GM04503 (cell line): ENCODE measurements at regions not wholly inside any gene's neighbourhood (a gene's known extent, or its start where the extent isn't known, plus 50 kb on each side); places are given as distances from the start of the nearest gene placed in this dataset.
A peak's percentile ranks its signal among the peaks of the same experiment; 100 is the strongest.
"Not testable (repeated sequence)": the region's sequence is repeated elsewhere in the genome, so short reads cannot be mapped to it uniquely, and the experiment has no call there.

Experiments used
- DNase-seq: peaks from one replicate; pipeline ENCODE4 v3.0.0-alpha.2; 2012; ENCODE audit warnings: low read depth

GRCh38 chr5:97234380-97234779 lies 51.3 kb upstream of the RIOK2 start:
- not testable (repeated sequence) for DNase-seq

- DNase-seq, result no peak
Measured at GRCh38 chr5:97242341-97242740, 59.3 kb upstream of the RIOK2 start.

- no peak for DNase-seq
Measured at GRCh38 chr5:97243353-97243752, 60.3 kb upstream of the RIOK2 start.

GRCh38 chr5:97245386-97245785 lies 62.3 kb upstream of the RIOK2 start:
- DNase-seq, result no peak

GRCh38 chr5:97250113-97250512 lies 67.1 kb upstream of the RIOK2 start:
- DNase-seq, result no peak

- no peak for DNase-seq
Measured at GRCh38 chr5:97266076-97266475, 83.0 kb upstream of the RIOK2 start.

GRCh38 chr5:97266576-97266975 lies 83.5 kb upstream of the RIOK2 start:
- DNase-seq, result peak; percentile 25

GRCh38 chr5:97267767-97268166 lies 84.7 kb upstream of the RIOK2 start:
- no peak for DNase-seq

- no peak for DNase-seq
Measured at GRCh38 chr5:97276474-97277120, 93.5 kb upstream of the RIOK2 start.

GRCh38 chr5:97281257-97281656 lies 98.2 kb upstream of the RIOK2 start:
- no peak for DNase-seq

- peak; percentile 9 for DNase-seq
Measured at GRCh38 chr5:97297063-97297703, 114.1 kb upstream of the RIOK2 start.

- no peak for DNase-seq
Measured at GRCh38 chr5:97297704-97298091, 114.7 kb upstream of the RIOK2 start.

- DNase-seq, result not testable (repeated sequence)
Measured at GRCh38 chr5:97301181-97301580, 118.1 kb upstream of the RIOK2 start.

- no peak for DNase-seq
Measured at GRCh38 chr5:97338729-97339128, 155.7 kb upstream of the RIOK2 start.

- no peak for DNase-seq
Measured at GRCh38 chr5:97355775-97356174, 172.7 kb upstream of the RIOK2 start.

- no peak for DNase-seq
Measured at GRCh38 chr5:97363577-97363976, 180.5 kb upstream of the RIOK2 start.

GRCh38 chr5:97364731-97365130 lies 181.7 kb upstream of the RIOK2 start:
- DNase-seq, result no peak

GRCh38 chr5:97365163-97365845 lies 182.3 kb upstream of the RIOK2 start:
- no peak for DNase-seq

- DNase-seq, result no peak
Measured at GRCh38 chr5:97365918-97366317, 182.9 kb upstream of the RIOK2 start.

- DNase-seq, result no peak
Measured at GRCh38 chr5:97375959-97376358, 192.9 kb upstream of the RIOK2 start.

GRCh38 chr5:97377582-97377981 lies 194.5 kb upstream of the RIOK2 start:
- no peak for DNase-seq

- no peak for DNase-seq
Measured at GRCh38 chr5:97383996-97384395, 200.9 kb upstream of the RIOK2 start.

- DNase-seq, result no peak
Measured at GRCh38 chr5:97388794-97389193, 205.7 kb upstream of the RIOK2 start.
